ENCODE measurements at regions not wholly inside any gene's neighbourhood (a gene's known extent, or its start where the extent isn't known, plus 50 kb on each side); places are given as distances from the start of the nearest gene placed in this dataset.

DNA sequence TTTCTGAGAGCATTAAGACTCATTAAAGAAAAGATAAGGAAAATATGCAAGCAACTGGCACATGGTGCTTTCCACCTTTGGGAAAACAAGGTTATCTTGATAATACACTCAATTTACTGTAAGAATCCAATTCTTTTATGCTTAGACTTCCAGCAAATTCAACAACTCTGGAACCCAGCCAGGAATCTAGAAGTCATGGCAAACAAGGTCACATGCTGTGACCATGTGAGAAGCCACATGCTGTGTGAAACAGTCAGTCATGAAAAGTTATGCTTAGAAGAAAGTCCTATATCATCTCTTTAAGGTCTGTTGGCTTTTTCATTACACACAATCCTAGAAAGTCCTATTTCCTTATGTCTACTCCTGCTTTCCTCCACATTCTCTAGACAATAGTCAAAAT lies 581.8 kb upstream of the C9orf72 start:
- H4K20me1 ChIP-seq (ENCODE audit: insufficient read depth, low read length) = no peaks in the 10 kb centered on the region
- BruUV-seq (replicated peaks) = no TSS peak
- no peak overlapping the region for H3K4me2 ChIP-seq (ENCODE audit: low read depth, low read length)
- no peak overlapping the region for H3K9ac ChIP-seq (ENCODE audit: insufficient read depth, low read depth, low read length)
- no peak overlapping the region for H3K4me3 ChIP-seq (replicated peaks in 1 of 3; ENCODE audit: insufficient read depth in 1 of 3, low read depth in 2 of 3, low read length in 3 of 3)
- H2AFZ ChIP-seq (ENCODE audit: low read length) = no peak overlapping the region
- FAIRE-seq (no peak), DNase-seq (ENCODE audit: low spot score) (no peak), ATAC-seq (no peak)
- H3K79me2 ChIP-seq (ENCODE audit: insufficient read depth, low read length) = no peaks in the 10 kb centered on the region
- H3K27ac ChIP-seq (ENCODE audit: extremely low read length, insufficient read depth, low read length) = no peak overlapping the region
- TF ChIP-seq ZNF343 (CRISPR knock-in tag; IDR thresholded peaks at IDR 0.05) (no peak), ZSCAN20 (CRISPR knock-in tag; IDR thresholded peaks at IDR 0.05; ENCODE audit: borderline replicate concordance) (no peak), NFRKB (IDR thresholded peaks at IDR 0.05) (no peak), KLF16 (CRISPR knock-in tag; IDR thresholded peaks at IDR 0.05) (no peak)
- TF ChIP-seq, protein P1, sequence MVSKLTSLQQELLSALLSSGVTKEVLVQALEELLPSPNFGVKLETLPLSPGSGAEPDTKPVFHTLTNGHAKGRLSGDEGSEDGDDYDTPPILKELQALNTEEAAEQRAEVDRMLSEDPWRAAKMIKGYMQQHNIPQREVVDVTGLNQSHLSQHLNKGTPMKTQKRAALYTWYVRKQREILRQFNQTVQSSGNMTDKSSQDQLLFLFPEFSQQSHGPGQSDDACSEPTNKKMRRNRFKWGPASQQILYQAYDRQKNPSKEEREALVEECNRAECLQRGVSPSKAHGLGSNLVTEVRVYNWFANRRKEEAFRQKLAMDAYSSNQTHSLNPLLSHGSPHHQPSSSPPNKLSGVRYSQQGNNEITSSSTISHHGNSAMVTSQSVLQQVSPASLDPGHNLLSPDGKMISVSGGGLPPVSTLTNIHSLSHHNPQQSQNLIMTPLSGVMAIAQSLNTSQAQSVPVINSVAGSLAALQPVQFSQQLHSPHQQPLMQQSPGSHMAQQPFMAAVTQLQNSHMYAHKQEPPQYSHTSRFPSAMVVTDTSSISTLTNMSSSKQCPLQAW (CRISPR knock-in tag; IDR thresholded peaks at IDR 0.05) = no peak
- H3K36me3 ChIP-seq (replicated peaks in 1 of 2; ENCODE audit: control insufficient read depth in 1 of 2, insufficient read depth in 2 of 2, low read length in 2 of 2) = no peaks in the 10 kb centered on the region
- no peaks in the 10 kb centered on the region for H3K27me3 ChIP-seq (ENCODE audit: control insufficient read depth in 1 of 2, insufficient read depth in 2 of 2, low read length in 2 of 2)
- ChIA-PET POLR2A (no interaction called here), CTCF (ENCODE audit: low intra/inter-chr PET ratio, low total read pairs) (no interaction called here)
- no peaks in the 10 kb centered on the region for H3K9me3 ChIP-seq (ENCODE audit: low read length)
- in situ Hi-C loops (cut with HindIII; ENCODE audit: extremely low pct_ligation_motif_present, low pct_unique_long_range_greater_than_20kb) (no loop called here), intact Hi-C loops (cut with micrococcal nuclease; ENCODE audit: unreplicated experiment) (no loop called here)
- H3K4me1 ChIP-seq (ENCODE audit: insufficient read depth, low read length) = no peaks in the 10 kb centered on the region

DNA sequence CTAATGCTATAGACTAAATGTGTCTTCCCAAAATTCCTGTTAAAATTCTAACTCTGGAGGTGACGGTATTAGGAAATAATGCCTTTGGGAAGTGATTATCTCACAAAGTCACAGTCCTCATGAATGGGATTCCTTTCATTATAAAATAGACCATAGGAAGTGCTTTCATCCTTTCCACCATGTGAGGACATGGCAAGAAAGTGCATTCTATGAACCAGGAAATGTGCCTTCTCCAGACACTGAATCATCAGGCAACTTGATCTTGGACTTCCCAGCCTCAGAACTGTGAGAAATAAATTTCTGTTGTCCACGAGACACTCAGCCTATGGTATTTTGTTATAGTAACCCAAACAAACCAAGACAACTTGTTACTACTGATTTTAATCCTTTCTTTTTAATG lies 582.4 kb upstream of the C9orf72 start:
- H3K4me1 ChIP-seq (ENCODE audit: insufficient read depth, low read length) = no peaks in the 10 kb centered on the region
- TF ChIP-seq ZNF605 (CRISPR knock-in tag; IDR thresholded peaks at IDR 0.05) (no peak), RFXAP (CRISPR knock-in tag; IDR thresholded peaks at IDR 0.05; ENCODE audit: borderline replicate concordance) (no peak), KLF16 (CRISPR knock-in tag; IDR thresholded peaks at IDR 0.05) (no peak)
- H3K9me3 ChIP-seq (ENCODE audit: low read length) = no peaks in the 10 kb centered on the region
- no peak for DNase-seq (ENCODE audit: low spot score)
- POLR2A ChIA-PET = no interaction called here
- no peak overlapping the region for H3K27ac ChIP-seq (ENCODE audit: extremely low read length, insufficient read depth, low read length)
- no peaks in the 10 kb centered on the region for H3K79me2 ChIP-seq (ENCODE audit: insufficient read depth, low read length)
- CTCF ChIA-PET (ENCODE audit: low intra/inter-chr PET ratio, low total read pairs) = no interaction called here
- no peaks in the 10 kb centered on the region for H3K27me3 ChIP-seq (ENCODE audit: control insufficient read depth in 1 of 2, insufficient read depth in 2 of 2, low read length in 2 of 2)
- BruUV-seq (replicated peaks) = no TSS peak
- in situ Hi-C loops (cut with HindIII; ENCODE audit: extremely low pct_ligation_motif_present, low pct_unique_long_range_greater_than_20kb) (no loop called here), intact Hi-C loops (cut with micrococcal nuclease; ENCODE audit: unreplicated experiment) (no loop called here)
- H3K36me3 ChIP-seq (replicated peaks in 1 of 2; ENCODE audit: control insufficient read depth in 1 of 2, insufficient read depth in 2 of 2, low read length in 2 of 2) = no peaks in the 10 kb centered on the region
- ATAC-seq = no peak
- no peak overlapping the region for H3K4me3 ChIP-seq (replicated peaks in 1 of 3; ENCODE audit: insufficient read depth in 1 of 3, low read depth in 2 of 3, low read length in 3 of 3)
- no peak for FAIRE-seq
- WGBS (ENCODE audit: low lambda C conversion rate) = 0% methylated on average over 2 of the region's 2 CpGs
- no peak overlapping the region for H2AFZ ChIP-seq (ENCODE audit: low read length)
- no peaks in the 10 kb centered on the region for H4K20me1 ChIP-seq (ENCODE audit: insufficient read depth, low read length)
- H3K9ac ChIP-seq (ENCODE audit: insufficient read depth, low read depth, low read length) = no peak overlapping the region
- H3K4me2 ChIP-seq (ENCODE audit: low read depth, low read length) = no peak overlapping the region
